ENCODE measurements at regions not wholly inside any gene's neighbourhood (a gene's known extent, or its start where the extent isn't known, plus 50 kb on each side); places are given as distances from the start of the nearest gene placed in this dataset.
A peak's percentile ranks its signal among the peaks of the same experiment; 100 is the strongest.
"Not testable (repeated sequence)": the region's sequence is repeated elsewhere in the genome, so short reads cannot be mapped to it uniquely, and the experiment has no call there.

GRCh38 chr1:70751676-70752287 is 295.8 kb downstream of the PTGER3 start:
- DNase-seq (ENCODE audit: low read depth): not testable (repeated sequence)

GRCh38 chr1:70754701-70755100 is 292.9 kb downstream of the PTGER3 start:
- no peak for DNase-seq (ENCODE audit: low read depth)

- DNase-seq (ENCODE audit: low read depth): no peak
Observed at GRCh38 chr1:70760154-70760553, 287.5 kb downstream of the PTGER3 start.

- DNase-seq (ENCODE audit: low read depth): no peak
Observed at GRCh38 chr1:70762386-70762785, 285.2 kb downstream of the PTGER3 start.

GRCh38 chr1:70764747-70765146 is 282.9 kb downstream of the PTGER3 start:
- DNase-seq (ENCODE audit: low read depth): peak; percentile 66

- DNase-seq (ENCODE audit: low read depth): peak; percentile 79
Observed at GRCh38 chr1:70767377-70767776, 280.2 kb downstream of the PTGER3 start.

- peak; percentile 41 for DNase-seq (ENCODE audit: low read depth)
Observed at GRCh38 chr1:70768216-70768615, 279.4 kb downstream of the PTGER3 start.

- no peak for DNase-seq (ENCODE audit: low read depth)
Observed at GRCh38 chr1:70778056-70778762, 269.4 kb downstream of the PTGER3 start.

GRCh38 chr1:70778934-70779333 is 268.7 kb downstream of the PTGER3 start:
- no peak for DNase-seq (ENCODE audit: low read depth)

- DNase-seq (ENCODE audit: low read depth): peak; percentile 86
Observed at GRCh38 chr1:70779571-70779970, 268.0 kb downstream of the PTGER3 start.

GRCh38 chr1:70785287-70785686 is 262.3 kb downstream of the PTGER3 start:
- DNase-seq (ENCODE audit: low read depth): no peak

- DNase-seq (ENCODE audit: low read depth): no peak
Observed at GRCh38 chr1:70790232-70790923, 257.2 kb downstream of the PTGER3 start.

GRCh38 chr1:70795064-70795463 is 252.6 kb downstream of the PTGER3 start:
- DNase-seq (ENCODE audit: low read depth): not testable (repeated sequence)

- DNase-seq (ENCODE audit: low read depth): not testable (repeated sequence)
Observed at GRCh38 chr1:70796298-70796697, 251.3 kb downstream of the PTGER3 start.

GRCh38 chr1:70802625-70803024 is 245.0 kb downstream of the PTGER3 start:
- not testable (repeated sequence) for DNase-seq (ENCODE audit: low read depth)

GRCh38 chr1:70805641-70806040 is 242.0 kb downstream of the PTGER3 start:
- no peak for DNase-seq (ENCODE audit: low read depth)

GRCh38 chr1:70807088-70807664 is 240.4 kb downstream of the PTGER3 start:
- no peak for DNase-seq (ENCODE audit: low read depth)

GRCh38 chr1:70809069-70809468 is 238.5 kb downstream of the PTGER3 start:
- no peak for DNase-seq (ENCODE audit: low read depth)

GRCh38 chr1:70811815-70812214 is 235.8 kb downstream of the PTGER3 start:
- no peak for DNase-seq (ENCODE audit: low read depth)

- DNase-seq (ENCODE audit: low read depth): peak; percentile 1
Observed at GRCh38 chr1:70812442-70813109, 235.0 kb downstream of the PTGER3 start.

- peak; percentile 4 for DNase-seq (ENCODE audit: low read depth)
Observed at GRCh38 chr1:70818401-70818800, 229.2 kb downstream of the PTGER3 start.

GRCh38 chr1:70819231-70819630 is 228.4 kb downstream of the PTGER3 start:
- DNase-seq (ENCODE audit: low read depth): no peak
